ENCODE measurements at regions not wholly inside any gene's neighbourhood (a gene's known extent, or its start where the extent isn't known, plus 50 kb on each side); places are given as distances from the start of the nearest gene placed in this dataset.
"Not testable (repeated sequence)": the region's sequence is repeated elsewhere in the genome, so short reads cannot be mapped to it uniquely, and the experiment has no call there.

DNA sequence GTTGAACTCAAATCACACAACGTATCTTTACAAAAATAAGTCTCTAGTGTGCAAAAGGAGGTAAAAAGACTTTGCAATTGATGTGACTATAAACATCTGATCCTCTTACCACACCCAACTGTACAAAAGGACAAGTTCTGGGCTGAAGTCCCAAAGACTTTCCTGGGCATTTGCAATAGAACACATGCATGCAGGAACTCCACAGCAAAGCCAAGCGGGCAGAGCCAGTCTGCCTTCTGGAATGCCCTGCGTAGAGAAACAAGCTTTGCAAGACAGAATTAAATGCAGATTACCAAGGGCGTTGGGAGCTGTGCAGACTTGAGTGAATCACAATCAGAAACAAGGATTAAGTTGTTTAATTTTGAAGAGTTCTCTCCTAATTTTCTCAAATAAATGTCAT, 208.4 kb upstream of the ZNF521 start:
- DNase-seq (ENCODE audit: low spot score): no peak

- no peak for DNase-seq (ENCODE audit: low spot score)
These were observed 205.0 kb upstream of the ZNF521 start for GRCh38 chr18:25557011-25557410.

DNA sequence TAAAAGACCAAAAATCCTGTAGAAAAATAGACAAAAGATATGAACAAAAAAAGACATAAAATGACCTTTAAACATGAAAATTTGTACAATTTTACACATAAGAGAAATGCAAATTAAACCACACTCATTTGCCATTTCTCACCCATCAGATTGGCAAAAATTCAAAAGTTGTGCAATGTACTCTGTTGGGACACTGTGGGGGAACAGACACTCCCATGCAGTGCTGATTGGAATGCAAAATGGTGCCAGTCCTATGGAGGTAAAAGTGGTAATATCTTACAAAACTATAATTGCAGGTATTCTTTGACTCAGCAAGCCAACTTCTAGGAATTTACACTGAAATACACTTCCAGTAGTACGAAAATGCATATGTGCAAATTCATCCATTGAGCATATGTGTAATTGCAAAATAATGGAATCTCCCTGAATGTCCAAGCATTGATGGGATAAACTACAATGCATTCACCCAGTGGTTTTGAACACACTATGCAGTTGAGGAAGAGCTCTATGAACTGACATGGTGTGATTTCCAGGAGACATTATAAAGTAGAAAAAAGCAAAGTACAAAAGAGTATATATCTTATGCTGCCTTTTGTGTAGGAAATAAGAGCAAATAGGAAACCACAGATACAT, 201.8 kb upstream of the ZNF521 start:
- no peak for DNase-seq (ENCODE audit: low spot score)

DNA sequence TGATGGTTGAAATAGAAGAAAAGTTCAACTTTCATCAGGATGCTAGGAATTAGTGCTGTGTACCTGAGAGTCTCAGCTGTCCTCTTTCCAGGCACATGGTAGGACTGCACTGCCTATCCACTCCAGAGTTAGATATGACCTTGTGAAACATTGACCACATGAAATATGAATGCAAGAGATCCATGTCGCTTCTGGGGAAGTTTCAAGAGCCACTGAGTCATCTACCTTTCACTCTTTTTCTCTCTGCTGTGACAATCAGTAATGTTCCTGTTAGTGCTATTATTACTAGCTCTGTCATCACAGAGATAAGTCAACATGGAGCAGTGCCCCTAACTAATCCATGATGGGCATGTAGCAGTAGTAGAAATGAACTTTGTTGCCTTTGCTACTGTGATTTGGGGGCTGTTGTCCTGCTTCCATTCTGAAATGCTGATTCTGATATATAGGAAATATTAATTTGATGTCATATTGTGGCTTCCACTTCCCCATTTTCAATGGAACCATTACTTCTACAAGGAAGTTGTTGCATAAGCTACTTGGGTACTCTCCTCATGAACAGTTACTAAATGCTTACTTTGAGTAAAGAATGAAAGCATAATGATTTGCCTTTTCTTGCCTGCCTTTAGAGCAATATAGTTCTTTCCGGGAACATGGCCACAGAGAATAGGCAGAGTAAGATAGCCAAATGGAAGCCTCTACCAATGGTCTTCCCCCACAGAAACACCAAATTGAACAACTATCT, 192.8 kb upstream of the ZNF521 start:
- no peak for DNase-seq (ENCODE audit: low spot score)

DNA sequence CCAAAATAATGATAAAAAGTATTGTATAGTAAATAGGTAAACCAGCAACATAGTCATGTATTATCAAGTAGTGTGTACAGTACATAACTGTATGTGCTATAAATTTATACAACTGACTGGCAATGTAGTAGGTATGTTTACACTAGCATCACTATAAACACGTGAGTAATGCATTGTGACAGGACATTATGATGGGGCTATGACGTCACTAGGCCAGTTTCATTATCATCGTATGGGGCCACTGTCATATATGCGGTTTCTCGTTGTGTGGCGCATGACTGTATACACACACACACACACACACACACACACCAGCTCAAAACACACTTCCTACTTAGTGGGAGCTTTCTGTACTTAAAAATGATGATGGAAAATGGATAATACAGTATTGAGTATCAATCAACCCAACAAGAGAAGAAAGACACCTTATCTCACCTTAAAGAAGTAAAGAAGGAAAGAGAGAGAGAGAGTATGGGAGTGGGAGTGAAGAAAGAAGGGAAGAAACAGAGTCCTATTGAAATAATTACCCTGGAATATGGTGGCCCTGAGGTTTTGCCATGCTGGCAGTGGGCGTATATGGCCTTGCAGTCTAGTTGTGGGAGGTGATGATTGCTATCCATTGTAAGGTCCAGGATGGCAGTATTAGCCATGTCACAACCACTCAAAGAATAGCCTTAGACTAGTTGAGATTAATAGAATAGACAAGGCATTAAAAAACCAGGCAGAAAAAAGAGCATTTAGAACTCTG, 186.4 kb upstream of the ZNF521 start:
- no peak for DNase-seq (ENCODE audit: low spot score)

GRCh38 chr18:25535495-25535894, 183.5 kb upstream of the ZNF521 start:
- DNase-seq (ENCODE audit: low spot score): no peak

- no peak for DNase-seq (ENCODE audit: low spot score)
These were observed 182.4 kb upstream of the ZNF521 start for GRCh38 chr18:25534401-25534800.

DNA sequence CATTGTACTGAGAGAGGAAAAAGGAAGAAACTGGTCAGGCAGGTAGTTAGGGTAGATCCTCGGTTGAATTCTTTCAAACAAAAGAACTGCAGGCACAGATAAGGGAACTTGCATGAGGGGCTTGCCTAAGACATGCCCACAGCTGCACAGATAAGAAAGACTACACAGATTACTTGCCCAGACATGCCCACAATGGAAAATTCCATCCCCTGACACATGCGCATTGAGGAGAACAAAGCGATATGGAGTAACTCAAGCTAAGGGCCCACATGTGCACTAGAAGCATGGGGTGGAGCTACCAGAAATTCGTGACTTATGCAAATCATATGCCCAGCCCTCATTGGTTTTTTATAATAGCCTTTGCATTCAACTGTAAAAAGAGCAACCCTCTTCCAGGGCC, 181.3 kb upstream of the ZNF521 start:
- DNase-seq (ENCODE audit: low spot score): no peak

DNA sequence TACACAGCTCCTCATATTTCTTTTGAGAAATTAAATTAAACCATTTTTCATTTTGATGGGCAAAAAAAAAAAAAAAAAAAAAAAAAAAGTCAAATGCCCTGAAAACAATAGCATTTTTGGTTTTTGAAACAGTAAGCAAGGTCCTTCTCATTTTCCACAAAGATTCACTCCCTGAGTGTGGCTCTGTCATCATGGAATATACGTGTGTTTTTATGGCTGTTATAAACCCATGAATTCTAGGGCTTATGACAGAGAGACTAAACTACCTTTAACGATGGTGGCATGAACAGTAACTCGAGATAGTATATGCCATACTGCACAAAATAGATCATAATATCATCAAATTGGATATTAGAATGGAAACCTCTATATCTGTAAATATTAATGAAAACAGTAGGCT, 179.2 kb upstream of the ZNF521 start:
- no peak for DNase-seq (ENCODE audit: low spot score)

DNA sequence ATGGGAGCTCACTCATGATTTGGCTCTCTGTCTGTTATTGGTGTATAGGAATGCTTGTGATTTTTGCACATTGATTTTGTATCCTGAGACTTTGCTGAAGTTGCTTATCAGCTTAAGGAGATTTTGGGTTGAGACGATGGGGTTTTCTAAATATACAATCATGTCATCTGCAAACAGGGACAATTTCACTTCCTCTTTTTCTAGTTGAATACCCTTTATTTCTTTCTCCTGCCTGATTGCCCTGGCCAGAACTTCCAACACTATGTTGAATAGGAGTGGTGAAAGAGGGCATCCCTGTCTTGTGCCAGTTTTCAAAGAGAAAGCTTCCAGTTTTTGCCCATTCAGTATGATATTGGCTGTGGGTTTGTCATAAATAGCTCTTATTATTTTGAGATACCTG, 173.8 kb upstream of the ZNF521 start:
- not testable (repeated sequence) for DNase-seq (ENCODE audit: low spot score)

DNA sequence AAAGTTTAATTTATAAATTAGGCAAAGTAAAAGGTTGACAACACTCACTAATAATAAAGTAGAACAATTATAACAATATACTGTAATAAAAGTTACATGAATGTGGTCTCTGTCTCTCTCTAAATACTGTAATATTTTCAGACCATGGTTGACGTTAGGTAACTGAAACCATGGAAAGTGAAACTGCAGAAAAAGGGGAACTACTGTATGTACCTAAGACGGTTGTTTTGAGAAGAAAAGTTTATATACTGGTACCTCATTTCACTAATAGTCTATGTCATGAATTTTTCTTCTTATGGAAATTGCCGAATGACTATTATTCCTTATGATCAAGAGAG, 166.7 kb upstream of the ZNF521 start:
- DNase-seq (ENCODE audit: low spot score): no peak

DNA sequence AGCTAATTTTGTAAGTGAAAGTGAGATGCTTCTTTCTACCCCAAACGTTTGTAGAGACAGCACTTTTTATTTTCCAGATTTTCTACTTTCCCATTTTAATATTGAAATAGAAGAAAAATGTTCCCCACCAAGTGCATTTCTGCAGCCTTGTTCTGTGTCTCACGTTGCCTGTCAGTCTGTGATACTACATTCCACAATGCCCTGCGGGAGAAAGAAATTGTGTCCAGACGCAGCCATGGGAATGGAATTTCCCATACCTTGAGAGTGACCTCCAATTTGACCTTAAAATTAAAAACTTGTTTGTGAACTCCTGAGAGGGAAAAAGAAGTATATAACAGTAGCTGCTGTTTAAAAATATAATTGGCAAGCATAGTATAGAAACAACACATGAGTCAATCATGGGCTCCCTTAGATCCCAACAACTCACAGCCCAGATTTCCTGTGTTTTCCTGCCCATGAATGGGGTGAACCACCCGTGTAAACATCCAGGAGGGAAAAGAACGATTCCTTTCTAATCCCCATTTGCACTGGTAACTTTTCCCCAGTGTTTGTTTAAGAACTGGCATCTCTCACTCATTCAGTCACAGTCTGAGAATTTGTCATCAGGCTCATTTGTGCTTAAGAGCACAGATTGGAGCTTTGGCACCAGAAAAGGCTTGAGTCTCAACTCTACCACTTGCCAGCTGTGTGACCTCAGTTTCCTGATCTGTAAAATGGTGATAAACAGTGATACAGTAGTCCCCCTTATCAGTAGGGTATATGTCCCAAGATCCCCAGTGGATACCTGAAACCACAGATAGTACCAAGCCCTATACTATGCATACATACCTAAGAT, 166.1 kb upstream of the ZNF521 start:
- DNase-seq (ENCODE audit: low spot score): no peak

DNA sequence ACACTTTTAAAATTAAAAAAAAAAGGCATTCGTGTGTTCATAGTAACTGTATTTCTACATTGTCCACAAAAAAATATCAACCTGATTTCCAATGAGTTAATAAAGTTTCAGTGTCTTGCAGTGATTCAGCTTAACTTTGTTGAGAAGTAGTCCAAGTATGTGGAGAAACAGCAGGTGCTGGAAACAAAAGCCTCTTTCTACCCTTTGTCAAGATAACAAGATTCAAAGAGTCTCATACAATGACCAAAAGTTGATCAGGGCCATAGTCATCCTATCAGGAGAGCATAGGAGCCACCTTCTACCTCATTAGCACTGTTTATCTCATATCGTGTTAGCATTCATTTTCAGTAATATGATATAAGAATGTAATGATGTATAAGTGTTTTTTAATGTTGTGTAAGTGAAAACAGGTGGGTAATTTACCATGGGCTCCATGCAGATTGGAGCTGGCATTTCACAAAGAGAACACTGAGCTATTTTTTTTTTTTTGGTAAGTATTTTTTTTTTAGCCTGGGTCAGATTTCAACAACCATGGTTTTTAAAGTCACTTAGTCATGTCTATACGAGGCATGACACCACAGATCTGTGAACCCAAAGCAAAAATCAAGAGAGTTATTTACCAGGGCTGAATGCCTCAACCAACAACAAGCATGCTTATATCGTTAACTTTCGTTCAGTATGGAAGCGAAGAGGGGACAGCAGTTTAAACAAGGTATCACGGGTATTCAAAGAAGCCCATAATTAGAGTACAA, 165.0 kb upstream of the ZNF521 start:
- DNase-seq (ENCODE audit: low spot score): no peak

DNA sequence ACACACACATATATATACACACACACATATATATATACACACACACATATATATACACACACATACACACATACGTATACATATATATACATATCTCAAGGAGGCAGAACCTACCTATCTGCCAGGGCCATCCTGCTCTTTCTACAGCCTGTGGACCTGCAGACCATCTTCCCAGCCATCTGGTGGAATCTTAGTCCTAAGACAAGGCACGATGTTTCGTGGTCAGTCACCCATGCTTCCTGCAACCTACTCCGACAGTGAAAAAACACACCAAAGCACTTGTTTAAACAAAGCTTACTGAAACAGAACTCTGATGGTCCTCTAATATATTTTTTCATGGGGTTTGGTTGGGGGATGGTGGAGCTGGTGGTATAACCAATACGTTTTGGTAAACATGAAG, 164.2 kb upstream of the ZNF521 start:
- DNase-seq (ENCODE audit: low spot score): no peak

DNA sequence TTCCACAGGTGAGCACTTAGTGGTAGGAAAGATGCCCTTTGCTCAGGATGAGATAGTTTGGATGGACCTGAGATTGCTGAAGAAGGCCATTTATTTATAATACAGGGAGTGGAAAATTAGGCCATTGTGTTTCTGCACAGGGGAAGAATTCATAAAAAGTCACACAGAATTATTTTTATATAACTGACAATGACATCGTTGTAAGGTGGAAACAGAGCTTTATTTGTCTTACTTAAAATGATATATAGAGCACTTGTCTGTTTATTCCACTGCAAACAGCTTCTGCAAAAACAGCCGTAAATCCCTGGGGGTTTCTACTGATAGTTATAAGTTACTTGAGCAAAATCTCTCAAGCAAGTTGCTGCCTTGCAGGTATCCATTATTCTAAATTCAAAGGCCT, 158.1 kb upstream of the ZNF521 start:
- no peak for DNase-seq (ENCODE audit: low spot score)

DNA sequence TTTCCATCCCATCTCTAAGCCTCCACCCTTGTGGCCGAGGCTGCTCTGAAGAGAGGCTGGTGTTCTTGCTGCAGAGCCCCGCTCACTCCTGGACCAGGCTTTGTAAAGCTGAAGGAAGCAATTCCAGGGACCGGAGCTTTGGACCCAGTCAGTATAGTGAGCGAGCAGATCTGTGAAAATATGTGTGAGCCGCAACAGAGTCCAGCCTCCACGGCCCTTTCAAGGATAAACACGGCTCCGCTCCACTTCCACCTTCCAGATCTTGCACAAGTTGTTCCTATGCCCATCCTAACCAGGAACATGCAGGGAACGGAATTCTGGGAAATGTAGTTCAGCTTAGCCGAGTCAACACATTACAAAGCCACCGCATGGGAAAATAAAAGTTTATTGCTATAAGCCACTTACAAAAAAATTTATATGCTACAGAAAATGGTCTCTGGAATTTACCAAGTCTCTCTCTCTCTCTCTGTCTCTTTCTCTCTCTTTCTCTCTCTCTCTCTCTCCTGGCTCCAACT, 151.7 kb upstream of the ZNF521 start:
- peak; percentile 73 for DNase-seq (ENCODE audit: low spot score)

DNA sequence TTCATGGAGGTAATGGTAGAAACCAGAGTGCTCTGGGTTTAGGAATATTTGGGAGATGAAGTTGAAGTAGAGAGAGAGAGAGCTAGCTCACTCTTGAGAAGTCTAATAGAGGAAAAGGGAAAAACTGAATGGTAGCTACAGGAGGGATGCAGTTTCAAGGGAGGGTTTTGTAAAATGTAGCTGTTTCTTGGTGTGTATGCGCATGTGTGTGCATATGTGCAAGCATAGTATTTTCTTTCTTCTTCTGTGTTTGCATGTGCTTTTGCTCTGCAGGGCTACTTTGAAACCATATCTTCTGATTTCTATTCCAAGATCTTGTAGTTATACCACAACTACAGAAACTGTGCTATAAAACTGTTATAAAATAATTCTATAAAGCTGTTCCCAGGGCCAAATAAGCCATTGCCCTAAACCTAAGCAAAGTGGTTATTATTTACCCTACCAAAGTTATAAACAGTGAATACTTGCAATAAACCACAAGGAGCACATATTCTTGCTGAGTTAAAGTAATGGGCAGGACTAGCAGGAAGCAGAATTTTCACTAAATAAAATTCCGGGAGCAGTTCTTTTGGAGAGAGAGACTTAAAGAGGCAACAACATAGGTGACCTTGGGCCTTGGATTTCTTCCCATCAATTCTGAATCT, 145.3 kb upstream of the ZNF521 start:
- no peak for DNase-seq (ENCODE audit: low spot score)

- no peak for DNase-seq (ENCODE audit: low spot score)
These were observed 144.6 kb upstream of the ZNF521 start for GRCh38 chr18:25496544-25496943.

- DNase-seq (ENCODE audit: low spot score): no peak
These were observed 143.6 kb upstream of the ZNF521 start for GRCh38 chr18:25495606-25496005.

DNA sequence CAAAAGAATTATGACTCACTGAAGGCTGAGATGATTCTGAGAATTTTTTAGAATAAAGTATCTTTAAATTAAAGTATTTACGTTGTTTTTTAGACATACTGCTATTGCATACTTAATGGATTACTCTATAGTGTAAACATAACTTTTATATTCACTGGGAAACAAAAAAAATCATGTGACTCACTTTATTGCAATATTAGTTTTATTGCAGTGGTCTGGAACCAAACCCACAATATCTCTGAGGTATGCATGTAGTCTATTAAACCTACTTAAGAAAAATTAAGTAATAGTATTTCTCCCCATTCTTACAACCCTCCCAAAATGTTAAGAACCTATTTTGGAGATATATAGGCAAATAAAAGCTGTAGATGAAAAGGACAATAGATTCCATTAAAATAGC, 142.9 kb upstream of the ZNF521 start:
- no peak for DNase-seq (ENCODE audit: low spot score)

GRCh38 chr18:25493401-25493800, 141.4 kb upstream of the ZNF521 start:
- DNase-seq (ENCODE audit: low spot score): no peak
